Amniotic epithelial cell (primary cell): ENCODE measurements at regions not wholly inside any gene's neighbourhood (a gene's known extent, or its start where the extent isn't known, plus 50 kb on each side); places are given as distances from the start of the nearest gene placed in this dataset.

Experiments used
- DNase-seq: peaks from one replicate; pipeline ENCODE4 v3.0.0-alpha.2; 2010; ENCODE audit warnings: low read depth

- no peak for DNase-seq
Measured at GRCh38 chr12:125683748-125684381, 618.6 kb downstream of the AACS start.

GRCh38 chr12:125684968-125685790 lies 619.9 kb downstream of the AACS start:
- DNase-seq: no peak

- DNase-seq: no peak
Measured at GRCh38 chr12:125685915-125686314, 620.7 kb downstream of the AACS start.

GRCh38 chr12:125687403-125687802 lies 622.2 kb downstream of the AACS start:
- DNase-seq: no peak

DNA sequence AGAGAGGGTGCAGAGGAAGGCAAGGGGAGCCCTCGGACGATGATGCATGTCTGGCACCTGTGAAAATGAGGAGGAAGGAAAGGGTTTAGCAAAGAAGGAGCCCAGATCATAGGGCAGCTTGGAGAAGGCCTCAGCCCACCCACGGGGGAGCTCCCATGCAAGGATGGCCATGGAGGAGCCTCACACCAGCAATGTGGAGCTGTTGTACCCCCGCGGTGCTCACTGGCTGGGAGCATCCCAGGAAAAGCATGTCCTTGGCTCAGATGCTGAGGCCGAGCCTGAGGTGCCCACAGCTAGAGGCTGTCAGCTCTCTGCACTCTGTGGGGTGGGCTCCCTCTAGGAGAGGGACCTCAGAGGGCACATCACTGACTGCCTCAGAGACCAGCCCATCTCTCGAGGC lies 622.6 kb downstream of the AACS start:
- DNase-seq: no peak

GRCh38 chr12:125688223-125688622 lies 623.0 kb downstream of the AACS start:
- DNase-seq: no peak

DNA sequence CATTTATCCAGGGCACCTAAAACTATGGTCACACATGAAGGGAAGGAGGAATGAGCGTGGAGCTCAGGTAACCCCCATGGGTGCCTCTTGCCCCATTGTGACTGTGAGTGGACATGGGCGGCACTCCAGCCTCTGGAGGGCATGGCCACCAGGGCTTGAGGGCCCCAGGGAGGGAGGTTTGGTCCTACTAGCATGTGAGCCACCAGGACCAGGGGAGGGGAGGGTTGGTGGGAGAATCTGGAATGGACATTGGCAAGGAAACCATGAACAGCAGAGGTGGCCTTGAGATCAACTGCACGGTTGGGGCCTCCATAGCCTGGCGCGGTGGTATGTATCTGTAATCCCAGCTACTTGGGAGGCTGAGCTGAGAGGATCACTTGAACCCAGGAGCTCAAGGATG lies 623.6 kb downstream of the AACS start:
- DNase-seq: no peak

- no peak for DNase-seq
Measured at GRCh38 chr12:125689576-125690410, 624.6 kb downstream of the AACS start.

DNA sequence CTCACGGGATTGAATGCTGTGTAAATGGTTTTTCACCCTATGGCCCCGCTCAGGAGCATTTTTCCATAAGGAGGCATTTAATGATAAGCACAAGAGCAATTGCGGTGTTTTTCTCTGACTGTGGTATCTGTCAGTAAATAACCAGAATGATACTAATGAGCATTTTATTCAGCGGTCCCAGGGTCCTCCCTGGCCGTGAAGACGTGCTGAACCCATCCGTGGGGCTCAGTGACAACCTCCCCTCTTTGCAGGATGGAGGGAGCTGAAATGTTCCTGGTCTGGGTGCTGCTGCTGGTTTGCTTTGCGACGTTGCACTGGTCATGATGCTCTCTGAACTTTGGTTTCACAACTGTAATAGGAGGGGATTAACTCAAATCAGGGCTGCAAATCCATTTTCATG lies 625.6 kb downstream of the AACS start:
- no peak for DNase-seq

DNA sequence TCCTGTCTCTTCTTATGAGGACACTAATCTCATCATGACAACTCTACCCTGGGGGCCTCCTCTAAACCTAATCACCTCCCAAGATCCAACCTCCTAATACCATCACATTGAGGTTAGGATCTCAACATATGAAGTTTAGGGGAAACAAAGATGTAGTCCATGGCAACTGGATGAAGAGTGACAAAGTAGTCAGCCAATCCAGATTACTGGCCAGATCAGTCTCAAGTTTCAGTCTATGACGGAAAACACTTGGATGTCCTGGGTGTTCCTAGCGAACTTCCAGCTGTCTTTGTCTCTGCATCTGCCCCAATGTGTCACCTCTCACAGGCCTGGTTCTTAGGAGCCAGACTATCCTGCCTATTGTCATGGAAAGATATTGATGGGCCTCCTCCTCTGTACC lies 630.8 kb downstream of the AACS start:
- DNase-seq: no peak

- no peak for DNase-seq
Measured at GRCh38 chr12:125704803-125705202, 639.6 kb downstream of the AACS start.

- DNase-seq: no peak
Measured at GRCh38 chr12:125720961-125721360, 655.7 kb downstream of the AACS start.

- no peak for DNase-seq
Measured at GRCh38 chr12:125734137-125734536, 668.9 kb downstream of the AACS start.

- DNase-seq: no peak
Measured at GRCh38 chr12:125738211-125738610, 673.0 kb downstream of the AACS start.

- no peak for DNase-seq
Measured at GRCh38 chr12:125742413-125742812, 677.2 kb downstream of the AACS start.

GRCh38 chr12:125744201-125744600 lies 679.0 kb downstream of the AACS start:
- no peak for DNase-seq

DNA sequence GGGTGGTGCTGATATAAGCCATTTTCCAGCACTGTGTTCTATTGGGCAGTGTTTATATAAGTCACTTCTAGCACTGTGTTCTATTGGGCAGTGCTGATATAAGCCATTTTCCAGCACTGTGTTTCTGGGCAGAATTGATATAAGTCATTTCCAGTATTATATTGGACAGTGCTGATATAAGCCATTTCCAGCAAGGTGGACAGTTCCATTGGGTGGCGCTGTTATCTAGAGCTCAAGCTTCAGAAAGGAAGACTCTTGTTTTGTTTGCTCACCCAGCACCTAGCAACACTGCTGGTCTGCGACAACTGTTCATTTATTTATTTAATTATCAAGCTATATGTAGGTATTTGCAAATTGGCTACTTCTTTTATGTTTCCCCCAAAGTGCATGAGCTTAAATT lies 690.3 kb downstream of the AACS start:
- DNase-seq: no peak

DNA sequence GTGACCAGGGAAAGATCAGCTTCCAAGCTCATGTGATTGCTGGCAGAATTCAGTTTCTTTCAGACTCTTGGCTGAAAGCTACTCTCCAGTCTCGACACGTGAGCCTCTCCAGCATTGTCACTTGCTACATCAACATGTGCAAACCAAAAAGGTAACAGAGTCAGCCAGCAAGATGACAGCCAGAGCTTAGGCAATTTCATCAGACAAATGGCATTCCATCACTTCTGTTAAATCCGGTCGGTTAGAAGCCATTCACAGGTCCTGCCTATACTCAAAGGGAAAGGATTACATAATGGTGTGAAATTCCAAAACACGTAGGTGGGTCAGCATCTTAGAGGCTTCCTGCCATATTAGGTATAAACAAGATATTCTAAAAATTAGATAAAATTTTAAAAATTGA lies 700.9 kb downstream of the AACS start:
- no peak for DNase-seq

DNA sequence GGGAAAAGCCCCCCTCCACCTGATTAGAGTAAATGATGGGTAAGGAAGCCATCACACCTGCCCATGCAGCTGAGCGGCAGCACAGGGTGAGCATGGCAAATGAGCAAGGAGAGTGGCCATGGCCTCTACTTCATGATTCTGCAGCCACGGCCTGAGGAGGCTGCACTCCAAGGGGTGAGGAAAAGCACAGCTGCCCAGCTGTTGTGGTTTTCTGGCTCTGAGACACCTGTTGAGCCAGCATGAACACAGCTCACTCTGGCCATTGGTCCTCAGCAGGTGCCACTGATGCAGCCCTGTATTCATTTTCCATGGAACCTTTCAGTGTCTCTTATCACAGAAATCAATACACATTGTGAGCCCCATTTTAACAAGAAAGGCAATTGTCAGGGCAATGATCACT lies 707.2 kb downstream of the AACS start:
- DNase-seq: no peak

- DNase-seq: peak; percentile 4
Measured at GRCh38 chr12:125773033-125773640, 707.9 kb downstream of the AACS start.

DNA sequence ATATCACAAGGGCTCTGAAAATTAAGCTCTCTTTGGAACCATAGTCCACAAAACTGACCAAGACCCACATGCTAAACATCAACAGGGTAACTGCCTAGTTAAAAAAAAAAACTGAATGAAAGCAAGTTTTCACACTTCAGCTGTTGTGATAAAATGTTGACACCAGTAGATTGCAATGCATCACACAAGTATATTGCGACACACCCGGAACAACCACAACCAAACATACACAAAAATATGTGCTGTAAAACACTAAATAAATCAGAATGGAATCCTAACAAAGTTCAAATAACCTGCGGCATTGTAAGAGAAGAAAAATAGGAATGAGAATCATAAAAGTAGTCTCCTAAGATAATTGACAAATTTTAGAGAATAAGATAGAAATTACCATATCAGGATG lies 710.3 kb downstream of the AACS start:
- DNase-seq: peak; percentile 4

DNA sequence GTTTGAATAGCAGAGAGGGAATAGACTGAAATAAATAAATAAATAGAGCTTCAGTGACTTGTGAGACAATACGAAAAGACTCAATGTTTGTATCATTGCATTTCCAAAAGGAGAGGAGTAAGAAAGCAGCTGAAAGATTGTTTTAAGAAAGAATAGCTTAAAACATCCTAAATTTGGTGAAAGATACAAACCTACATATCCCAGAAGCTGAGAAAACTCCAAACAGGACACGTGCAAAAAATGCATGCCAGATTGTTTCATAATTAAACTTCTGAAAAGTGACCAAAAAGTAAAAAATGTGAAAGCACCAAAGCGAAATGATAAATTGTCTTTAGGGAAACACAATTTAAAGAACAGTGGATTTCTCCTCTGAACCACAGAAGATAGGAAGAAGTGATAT lies 711.0 kb downstream of the AACS start:
- no peak for DNase-seq
